ENCODE measurements at regions not wholly inside any gene's neighbourhood (a gene's known extent, or its start where the extent isn't known, plus 50 kb on each side); places are given as distances from the start of the nearest gene placed in this dataset.

DNA sequence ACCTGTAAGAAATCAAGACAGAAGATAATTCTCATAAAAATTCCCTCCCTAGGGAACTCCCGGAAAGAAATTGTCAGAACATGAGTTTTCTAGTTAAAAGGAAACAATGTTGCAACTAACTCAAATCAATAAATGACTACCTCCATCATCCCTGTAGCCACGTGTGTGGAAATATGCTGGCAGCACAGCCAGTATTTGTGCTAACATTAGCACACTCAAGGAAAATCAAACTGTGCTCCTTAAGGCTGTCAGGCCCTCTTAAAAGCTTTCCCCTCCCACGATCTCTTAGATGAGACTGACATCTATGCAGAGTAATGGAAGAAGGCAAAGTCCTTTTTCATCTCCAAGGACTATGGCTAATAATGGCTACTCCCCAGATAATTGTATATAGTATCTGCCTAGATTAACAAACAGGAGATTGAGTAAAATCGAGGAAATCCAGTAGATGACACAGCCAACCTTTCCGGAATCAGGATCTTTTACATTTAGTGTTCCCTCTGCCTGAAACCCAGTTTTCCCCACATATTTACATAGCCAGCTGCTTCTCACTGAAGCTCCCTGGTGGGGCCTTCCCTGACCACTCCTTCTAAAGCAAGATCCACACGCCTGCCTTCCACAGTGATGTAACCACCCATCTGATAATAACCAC lies 50.9 kb upstream of the NR5A2 start:
- no peak overlapping the region for H3K4me3 Mint-ChIP-seq
- no peaks in the 10 kb centered on the region for H3K4me1 Mint-ChIP-seq (ENCODE audit: low read depth)
- no peaks in the 10 kb centered on the region for H3K36me3 Mint-ChIP-seq (ENCODE audit: insufficient read depth in 2 of 2)
- no peak overlapping the region for H3K27ac Mint-ChIP-seq
- no peaks in the 10 kb centered on the region for H3K9me3 Mint-ChIP-seq
- ATAC-seq (replicated peaks in 1 of 2), result no peak
- peaks cover 15% of the 10 kb centered on the region for H3K27me3 Mint-ChIP-seq (ENCODE audit: low read depth)
- no peak for DNase-seq
